Erythroblast (primary cell): ENCODE measurements at regions not wholly inside any gene's neighbourhood (a gene's known extent, or its start where the extent isn't known, plus 50 kb on each side); places are given as distances from the start of the nearest gene placed in this dataset.

ENCODE experiments used
- GATA1 ChIP-seq: IDR thresholded peaks from 2 replicates; pipeline ENCODE4 v1.6.1; 2011; ENCODE audit warnings: low read depth, mild to moderate bottlenecking, control low read depth, low read length, moderate library complexity
- POLR2A ChIP-seq: IDR thresholded peaks from 2 replicates; pipeline ENCODE4 v1.6.1; 2011; ENCODE audit warnings: mild to moderate bottlenecking, low read length

DNA sequence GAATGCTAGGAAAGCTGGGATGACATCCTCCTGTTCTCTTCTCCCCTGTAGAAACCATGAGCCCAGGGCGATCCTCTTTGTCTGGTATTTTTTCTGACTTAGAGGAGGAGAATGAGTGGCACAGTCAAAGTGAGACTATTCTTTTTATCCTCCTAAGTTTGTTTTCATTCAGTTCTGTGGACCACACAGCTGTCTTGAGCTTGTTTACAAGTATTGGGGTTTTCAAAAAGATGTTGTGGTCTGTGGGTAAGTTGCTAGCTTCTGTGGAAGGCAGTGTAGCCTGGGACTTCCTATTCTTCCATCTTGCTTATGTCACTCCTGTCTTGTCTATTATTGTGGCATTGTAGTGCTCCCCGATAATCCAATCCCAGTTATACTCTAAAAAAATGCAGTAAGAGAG, 223.0 kb downstream of the PAPSS1 start:
- no peak for TF ChIP-seq POLR2A
- no peak for TF ChIP-seq GATA1
